Activated naive CD8-positive, alpha-beta T cell treated with anti-CD3 and anti-CD28 coated beads for 36 hours (primary cell): ENCODE measurements at regions not wholly inside any gene's neighbourhood (a gene's known extent, or its start where the extent isn't known, plus 50 kb on each side); places are given as distances from the start of the nearest gene placed in this dataset.
"Not testable (repeated sequence)": the region's sequence is repeated elsewhere in the genome, so short reads cannot be mapped to it uniquely, and the experiment has no call there.

Experiments
- DNase-seq: peaks from one replicate; pipeline ENCODE4 v3.0.0; 2021
- H3K27ac Mint-ChIP-seq: one replicate; pipeline ENCODE4 v1.8.0; 2022; ENCODE audit warnings: mild to moderate bottlenecking, moderate library complexity, mixed read lengths
- H3K27me3 Mint-ChIP-seq: one replicate; pipeline ENCODE4 v1.8.0; 2022; ENCODE audit warnings: mild to moderate bottlenecking, mixed read lengths
- H3K36me3 Mint-ChIP-seq: one replicate; pipeline ENCODE4 v1.8.0; 2021; ENCODE audit warnings: mild to moderate bottlenecking, mixed read lengths
- H3K4me1 Mint-ChIP-seq: one replicate; pipeline ENCODE4 v1.8.0; 2021; ENCODE audit warnings: mixed read lengths
- H3K4me3 Mint-ChIP-seq: one replicate; pipeline ENCODE4 v1.8.0; 2022; ENCODE audit warnings: mild to moderate bottlenecking, moderate library complexity, mixed read lengths
- H3K9me3 Mint-ChIP-seq: one replicate; pipeline ENCODE4 v1.8.0; 2022; ENCODE audit warnings: mixed read lengths

GRCh38 chr1:29756901-29757725 is 520.8 kb downstream of the PTPRU start:
- Mint-ChIP-seq H3K36me3 (no peaks in the 10 kb centered on the region), H3K27me3 (peaks cover 6% of the 10 kb centered on the region), H3K4me3 (no peak overlapping the region), H3K27ac (no peak overlapping the region), H3K4me1 (no peaks in the 10 kb centered on the region), H3K9me3 (no peaks in the 10 kb centered on the region)
- no peak for DNase-seq

- H3K4me1 Mint-ChIP-seq = no peaks in the 10 kb centered on the region
- H3K27me3 Mint-ChIP-seq = peaks cover 6% of the 10 kb centered on the region
- no peaks in the 10 kb centered on the region for H3K9me3 Mint-ChIP-seq
- no peak for DNase-seq
- H3K36me3 Mint-ChIP-seq = no peaks in the 10 kb centered on the region
- H3K4me3 Mint-ChIP-seq = no peak overlapping the region
- no peak overlapping the region for H3K27ac Mint-ChIP-seq
Observed at GRCh38 chr1:29756498-29756897, 520.2 kb downstream of the PTPRU start.

- H3K4me1 Mint-ChIP-seq = no peaks in the 10 kb centered on the region
- H3K27me3 Mint-ChIP-seq = peaks cover 6% of the 10 kb centered on the region
- H3K9me3 Mint-ChIP-seq = no peaks in the 10 kb centered on the region
- no peak for DNase-seq
- H3K4me3 Mint-ChIP-seq = no peak overlapping the region
- no peaks in the 10 kb centered on the region for H3K36me3 Mint-ChIP-seq
- H3K27ac Mint-ChIP-seq = no peak overlapping the region
Observed at GRCh38 chr1:29756085-29756484, 519.8 kb downstream of the PTPRU start.

GRCh38 chr1:29755412-29756015 is 519.2 kb downstream of the PTPRU start:
- H3K27me3 Mint-ChIP-seq, DNase-seq: not testable (repeated sequence)

GRCh38 chr1:29754573-29755375 is 518.5 kb downstream of the PTPRU start:
- no peak for DNase-seq
- Mint-ChIP-seq H3K27ac (no peak overlapping the region), H3K9me3 (no peaks in the 10 kb centered on the region), H3K27me3 (peaks cover 6% of the 10 kb centered on the region), H3K4me3 (no peak overlapping the region), H3K36me3 (no peaks in the 10 kb centered on the region), H3K4me1 (no peaks in the 10 kb centered on the region)

More at GRCh38 chr1:29755412-29756015, 519.2 kb downstream of the PTPRU start:
- H3K4me1 Mint-ChIP-seq, H3K4me3 Mint-ChIP-seq, H3K36me3 Mint-ChIP-seq, H3K9me3 Mint-ChIP-seq, H3K27ac Mint-ChIP-seq: not testable (repeated sequence)

GRCh38 chr1:29753771-29754572 is 517.6 kb downstream of the PTPRU start:
- DNase-seq = no peak
- Mint-ChIP-seq H3K36me3 (no peaks in the 10 kb centered on the region), H3K27ac (no peak overlapping the region), H3K4me3 (no peak overlapping the region), H3K4me1 (no peaks in the 10 kb centered on the region), H3K9me3 (no peaks in the 10 kb centered on the region), H3K27me3 (peaks cover 6% of the 10 kb centered on the region)

GRCh38 chr1:29753244-29753643 is 516.9 kb downstream of the PTPRU start:
- Mint-ChIP-seq H3K27me3 (peaks cover 6% of the 10 kb centered on the region), H3K9me3 (no peaks in the 10 kb centered on the region), H3K27ac (no peak overlapping the region), H3K36me3 (no peaks in the 10 kb centered on the region), H3K4me3 (no peak overlapping the region), H3K4me1 (no peaks in the 10 kb centered on the region)
- DNase-seq = no peak

- Mint-ChIP-seq H3K4me3 (no peak overlapping the region), H3K36me3 (no peaks in the 10 kb centered on the region), H3K9me3 (no peaks in the 10 kb centered on the region), H3K27ac (no peak overlapping the region), H3K4me1 (no peaks in the 10 kb centered on the region), H3K27me3 (peaks cover 3% of the 10 kb centered on the region)
- DNase-seq = no peak
Observed at GRCh38 chr1:29752141-29752540, 515.8 kb downstream of the PTPRU start.

- Mint-ChIP-seq H3K4me1 (no peaks in the 10 kb centered on the region), H3K36me3 (no peaks in the 10 kb centered on the region), H3K9me3 (no peaks in the 10 kb centered on the region), H3K4me3 (no peak overlapping the region), H3K27ac (no peak overlapping the region), H3K27me3 (peaks cover 4% of the 10 kb centered on the region)
- no peak for DNase-seq
Observed at GRCh38 chr1:29749024-29749945, 513.0 kb downstream of the PTPRU start.

- Mint-ChIP-seq H3K27ac (no peak overlapping the region), H3K4me1 (no peaks in the 10 kb centered on the region), H3K27me3 (peaks cover 5% of the 10 kb centered on the region), H3K4me3 (no peak overlapping the region), H3K36me3 (no peaks in the 10 kb centered on the region), H3K9me3 (no peaks in the 10 kb centered on the region)
- no peak for DNase-seq
Observed at GRCh38 chr1:29747196-29747595, 510.9 kb downstream of the PTPRU start.

- Mint-ChIP-seq H3K27ac (no peak overlapping the region), H3K9me3 (no peaks in the 10 kb centered on the region), H3K36me3 (no peaks in the 10 kb centered on the region), H3K4me3 (no peak overlapping the region), H3K4me1 (no peaks in the 10 kb centered on the region), H3K27me3 (peaks cover 5% of the 10 kb centered on the region)
- DNase-seq = no peak
Observed at GRCh38 chr1:29746076-29746665, 509.8 kb downstream of the PTPRU start.

GRCh38 chr1:29744684-29745490 is 508.6 kb downstream of the PTPRU start:
- H3K36me3 Mint-ChIP-seq = no peaks in the 10 kb centered on the region
- DNase-seq = no peak
- no peak overlapping the region for H3K4me3 Mint-ChIP-seq
- H3K27ac Mint-ChIP-seq = no peak overlapping the region
- no peaks in the 10 kb centered on the region for H3K4me1 Mint-ChIP-seq
- peaks cover 5% of the 10 kb centered on the region for H3K27me3 Mint-ChIP-seq
- H3K9me3 Mint-ChIP-seq = no peaks in the 10 kb centered on the region

GRCh38 chr1:29743931-29744330 is 507.6 kb downstream of the PTPRU start:
- no peaks in the 10 kb centered on the region for H3K9me3 Mint-ChIP-seq
- H3K27me3 Mint-ChIP-seq = peaks cover 5% of the 10 kb centered on the region
- H3K36me3 Mint-ChIP-seq = no peaks in the 10 kb centered on the region
- H3K27ac Mint-ChIP-seq = no peak overlapping the region
- no peak overlapping the region for H3K4me3 Mint-ChIP-seq
- no peak for DNase-seq
- no peaks in the 10 kb centered on the region for H3K4me1 Mint-ChIP-seq
